ENCODE measurements at regions not wholly inside any gene's neighbourhood (a gene's known extent, or its start where the extent isn't known, plus 50 kb on each side); places are given as distances from the start of the nearest gene placed in this dataset.

DNA sequence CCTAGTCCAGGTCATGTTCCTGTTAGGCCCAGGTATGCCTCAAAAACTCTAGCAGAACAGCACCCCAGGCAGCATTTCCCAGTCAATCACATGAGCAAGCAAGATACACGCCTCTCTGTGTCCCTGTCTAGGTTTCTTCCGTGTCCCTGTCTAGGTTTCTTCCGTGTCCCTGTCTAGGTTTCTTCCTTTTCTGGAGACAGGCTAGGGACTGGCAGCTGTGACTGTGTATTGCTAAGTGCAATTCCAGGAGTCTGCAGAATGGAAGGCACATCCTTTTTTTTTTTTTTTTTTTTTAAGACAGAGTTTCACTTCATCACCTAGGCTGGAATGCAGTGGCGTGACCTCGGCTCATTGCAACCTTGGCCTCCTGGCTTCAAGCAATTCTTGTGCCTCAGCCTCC lies 77.6 kb downstream of the SETD4 start:
- TF ChIP-seq GATA2 (IDR thresholded peaks at IDR 0.05; ENCODE audit: low read depth, low read length) (no peak), GATA3 (IDR thresholded peaks at IDR 0.05; ENCODE audit: low read depth, low read length) (no peak)

DNA sequence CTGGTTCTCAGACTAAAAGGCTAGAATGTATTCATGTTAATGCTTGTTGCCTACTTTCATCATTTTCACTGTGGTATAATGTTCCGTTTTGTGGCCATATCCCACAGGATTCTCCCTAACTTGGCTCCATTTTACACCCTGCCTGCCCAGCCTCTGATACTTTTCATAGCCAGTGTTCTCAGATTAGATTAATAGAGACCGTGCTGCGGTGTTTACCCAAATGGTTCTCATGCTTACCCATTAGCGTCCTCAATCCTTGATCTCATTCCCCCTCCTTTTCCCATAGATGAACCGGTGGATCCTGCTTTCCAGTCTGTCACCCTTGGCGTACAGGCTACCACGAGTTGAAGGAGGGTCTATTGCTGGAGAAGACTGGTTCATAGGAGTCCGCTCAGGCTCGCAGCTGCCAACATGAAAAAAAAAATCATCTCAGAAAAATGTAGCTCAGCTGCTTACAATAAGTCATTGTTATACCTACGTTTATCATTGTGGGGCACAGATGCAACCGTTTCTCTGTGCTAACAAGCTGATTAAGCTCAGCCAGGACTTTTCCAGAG lies 78.7 kb downstream of the SETD4 start:
- TF ChIP-seq GATA3 (IDR thresholded peaks at IDR 0.05; ENCODE audit: low read depth, low read length): no peak
- no peak for TF ChIP-seq GATA2 (IDR thresholded peaks at IDR 0.05; ENCODE audit: low read depth, low read length)

DNA sequence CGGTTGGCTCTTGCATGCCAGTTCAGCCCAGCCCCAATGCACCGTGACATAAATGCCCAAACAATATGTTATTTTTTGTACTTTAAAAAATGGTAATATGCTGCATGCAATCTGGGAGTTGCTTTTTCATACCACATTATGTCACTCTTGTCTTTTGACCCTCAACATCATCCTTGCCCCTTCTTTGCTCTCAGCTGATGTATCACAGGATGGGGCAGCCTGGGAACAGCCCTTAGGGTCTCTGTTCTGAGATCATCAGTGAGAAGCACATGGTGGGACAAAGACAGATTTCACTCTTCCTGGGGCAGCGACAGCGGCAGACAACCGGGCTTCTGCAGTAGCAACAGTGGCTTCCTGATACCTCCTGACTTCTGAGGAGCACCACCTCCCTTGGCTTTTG lies 79.5 kb downstream of the SETD4 start:
- TF ChIP-seq GATA2 (IDR thresholded peaks at IDR 0.05; ENCODE audit: low read depth, low read length): no peak
- TF ChIP-seq GATA3 (IDR thresholded peaks at IDR 0.05; ENCODE audit: low read depth, low read length): no peak

DNA sequence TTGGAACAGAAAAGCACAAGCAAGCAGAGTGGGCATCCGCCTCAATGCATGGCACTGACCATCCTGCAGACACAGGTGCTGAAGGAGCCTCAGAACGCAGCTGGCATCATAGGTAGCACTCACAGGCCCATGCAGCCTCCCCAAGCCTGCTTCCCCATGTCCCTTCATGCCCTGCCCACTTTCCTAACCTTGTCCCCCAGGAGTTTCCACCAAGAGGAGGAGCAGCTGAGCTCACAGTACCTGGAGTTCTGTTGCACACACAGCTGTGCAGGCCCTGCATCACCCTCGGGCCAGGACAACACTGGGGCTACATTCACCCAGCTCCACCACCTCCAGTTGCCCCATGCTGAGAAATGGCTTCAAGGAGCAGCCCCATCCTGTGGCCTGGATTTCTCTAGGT lies 83.4 kb downstream of the SETD4 start:
- no peak for TF ChIP-seq GATA3 (IDR thresholded peaks at IDR 0.05; ENCODE audit: low read depth, low read length)
- no peak for TF ChIP-seq GATA2 (IDR thresholded peaks at IDR 0.05; ENCODE audit: low read depth, low read length)

DNA sequence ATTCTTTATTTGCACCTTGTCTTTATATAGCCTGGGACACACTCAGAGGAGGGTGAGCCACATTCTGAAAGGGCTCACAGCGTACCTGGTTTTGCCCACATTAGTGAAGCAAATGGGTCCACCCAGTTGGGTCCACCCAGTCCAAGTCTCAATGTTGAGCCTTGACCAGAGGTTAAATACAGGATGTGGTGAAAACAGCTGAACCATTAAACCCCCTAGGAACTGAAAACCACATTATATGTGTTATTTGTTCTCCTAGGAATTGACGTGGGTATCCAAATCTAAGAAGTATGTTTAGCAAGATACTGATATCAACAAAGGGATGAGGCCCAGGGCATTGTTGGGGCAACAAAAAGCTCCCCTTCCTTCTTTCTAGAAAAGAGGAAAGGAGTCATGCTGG lies 83.8 kb downstream of the SETD4 start:
- TF ChIP-seq GATA3 (IDR thresholded peaks at IDR 0.05; ENCODE audit: low read depth, low read length) (no peak), GATA2 (IDR thresholded peaks at IDR 0.05; ENCODE audit: low read depth, low read length) (no peak)

DNA sequence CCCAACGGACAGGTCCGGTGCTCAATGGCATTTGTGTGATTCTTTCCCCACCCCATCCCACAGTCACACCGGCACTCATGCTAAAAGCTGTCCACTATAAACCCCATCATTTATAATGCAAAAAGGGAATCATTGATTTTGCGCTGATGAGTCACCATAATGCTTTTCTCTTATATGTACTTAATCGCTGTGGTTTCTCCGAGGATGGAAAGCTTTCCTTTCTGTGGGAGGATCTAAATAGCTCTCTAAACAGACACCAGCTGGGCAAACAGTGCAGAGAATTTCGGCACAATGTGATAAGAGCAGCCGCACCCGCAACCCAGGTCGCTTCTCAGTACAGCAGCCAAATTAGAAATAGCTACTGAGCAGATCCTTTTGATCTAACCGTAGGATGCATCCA lies 85.6 kb downstream of the SETD4 start:
- TF ChIP-seq GATA3 (IDR thresholded peaks at IDR 0.05; ENCODE audit: low read depth, low read length) (no peak), GATA2 (IDR thresholded peaks at IDR 0.05; ENCODE audit: low read depth, low read length) (no peak)

DNA sequence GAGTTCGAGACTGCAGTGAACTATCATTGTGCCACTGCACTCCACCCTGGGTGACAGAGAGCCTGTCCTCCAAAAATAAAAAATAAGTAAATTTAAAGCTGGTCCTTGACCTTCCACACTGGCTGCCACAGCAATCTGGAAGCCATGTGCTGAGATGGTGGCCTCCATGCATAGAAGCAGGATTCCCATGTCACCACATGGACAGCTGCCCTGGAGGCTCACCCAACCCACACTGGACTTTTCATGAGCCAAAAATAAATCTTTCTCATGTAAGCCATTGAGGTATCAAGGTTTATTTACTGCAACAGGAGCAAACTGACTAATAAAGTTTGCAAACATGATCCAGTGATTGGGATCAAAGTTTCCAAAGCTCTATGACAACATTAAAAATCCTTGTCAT lies 88.5 kb downstream of the SETD4 start:
- no peak for TF ChIP-seq GATA2 (IDR thresholded peaks at IDR 0.05; ENCODE audit: low read depth, low read length)
- no peak for TF ChIP-seq GATA3 (IDR thresholded peaks at IDR 0.05; ENCODE audit: low read depth, low read length)

DNA sequence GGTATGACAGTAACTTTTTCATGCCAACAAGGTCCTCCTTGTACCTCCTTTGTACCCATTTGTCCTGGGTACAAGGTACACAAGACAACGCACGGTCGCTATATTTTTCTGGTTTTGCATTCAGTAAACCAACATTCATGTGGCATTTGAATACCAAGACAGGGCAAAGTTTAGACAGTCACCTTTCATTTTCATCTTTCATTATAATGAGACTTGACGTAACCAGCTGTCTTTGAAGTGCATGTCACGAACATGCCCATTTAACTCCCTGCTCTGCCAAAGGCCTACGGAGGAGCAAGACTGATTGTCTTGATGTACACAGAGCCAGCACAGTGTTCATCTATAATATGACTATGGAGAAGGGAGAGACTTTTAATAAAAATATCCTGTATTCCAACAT lies 91.0 kb downstream of the SETD4 start:
- no peak for TF ChIP-seq GATA3 (IDR thresholded peaks at IDR 0.05; ENCODE audit: low read depth, low read length)
- no peak for TF ChIP-seq GATA2 (IDR thresholded peaks at IDR 0.05; ENCODE audit: low read depth, low read length)

DNA sequence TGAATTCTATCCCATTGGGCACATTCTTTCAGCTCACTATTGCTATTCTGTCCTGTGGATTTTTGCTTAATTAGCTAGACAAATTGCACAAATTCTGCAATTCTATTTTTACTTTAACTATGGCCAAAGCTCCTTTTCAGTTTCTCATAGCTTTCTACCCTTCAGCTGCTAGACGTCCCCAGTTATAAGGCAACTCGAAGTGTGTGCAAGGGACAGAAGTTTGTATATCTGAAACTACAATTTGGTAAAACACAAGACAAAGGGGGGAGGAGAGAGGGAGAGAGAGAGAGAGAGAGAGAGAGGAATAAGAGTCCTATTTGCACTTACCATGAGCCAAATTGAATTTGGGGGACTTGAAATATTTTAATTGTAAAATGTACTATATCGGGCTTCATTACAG lies 91.8 kb downstream of the SETD4 start:
- TF ChIP-seq GATA3 (IDR thresholded peaks at IDR 0.05; ENCODE audit: low read depth, low read length): no peak
- no peak for TF ChIP-seq GATA2 (IDR thresholded peaks at IDR 0.05; ENCODE audit: low read depth, low read length)

DNA sequence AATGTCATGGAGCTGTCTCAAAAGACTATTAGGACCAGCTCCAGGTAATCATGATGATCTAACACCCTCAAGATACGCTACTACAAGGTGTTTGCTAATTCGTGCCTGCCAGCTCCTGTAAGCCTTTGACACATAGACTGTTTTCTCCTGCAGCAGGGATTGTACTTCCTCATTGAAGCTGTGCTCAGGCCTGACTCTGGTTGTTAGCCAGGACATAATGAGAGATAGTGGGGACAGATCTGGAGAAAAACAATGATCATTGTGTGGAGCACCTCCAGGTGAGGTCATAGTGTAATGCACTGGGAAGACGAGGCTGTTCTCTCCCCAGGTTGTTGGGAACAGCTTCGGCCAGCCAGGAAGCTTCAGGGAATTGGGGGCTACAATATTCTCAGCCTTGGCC lies 94.6 kb downstream of the SETD4 start:
- TF ChIP-seq GATA2 (IDR thresholded peaks at IDR 0.05; ENCODE audit: low read depth, low read length) (no peak), GATA3 (IDR thresholded peaks at IDR 0.05; ENCODE audit: low read depth, low read length) (no peak)

DNA sequence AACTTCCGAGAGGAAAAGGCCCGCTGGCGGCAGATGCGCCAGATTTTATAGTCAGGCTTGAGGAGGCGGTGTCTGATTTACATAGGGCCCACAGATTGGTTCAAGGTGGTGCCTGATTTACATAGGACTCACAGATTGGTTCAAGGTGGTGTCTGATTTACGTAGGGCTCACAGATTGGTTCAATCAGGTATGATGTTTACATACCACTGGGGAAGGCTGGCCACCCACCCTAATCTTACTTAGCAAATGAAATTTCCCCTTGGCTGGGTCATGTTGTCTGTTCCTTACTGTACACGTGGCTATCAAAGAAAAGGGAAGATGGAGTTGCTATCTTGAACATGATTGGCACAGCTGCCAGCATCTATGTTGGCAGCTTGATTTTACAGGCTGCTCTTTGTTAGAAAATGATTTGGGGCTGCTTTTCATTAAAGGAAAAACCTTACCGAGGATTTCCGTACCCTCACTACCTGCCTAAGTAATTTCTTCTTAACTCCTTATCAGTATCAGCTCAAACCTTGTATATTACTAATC lies 96.3 kb downstream of the SETD4 start:
- TF ChIP-seq GATA2 (IDR thresholded peaks at IDR 0.05; ENCODE audit: low read depth, low read length) (no peak), GATA3 (IDR thresholded peaks at IDR 0.05; ENCODE audit: low read depth, low read length) (no peak)

DNA sequence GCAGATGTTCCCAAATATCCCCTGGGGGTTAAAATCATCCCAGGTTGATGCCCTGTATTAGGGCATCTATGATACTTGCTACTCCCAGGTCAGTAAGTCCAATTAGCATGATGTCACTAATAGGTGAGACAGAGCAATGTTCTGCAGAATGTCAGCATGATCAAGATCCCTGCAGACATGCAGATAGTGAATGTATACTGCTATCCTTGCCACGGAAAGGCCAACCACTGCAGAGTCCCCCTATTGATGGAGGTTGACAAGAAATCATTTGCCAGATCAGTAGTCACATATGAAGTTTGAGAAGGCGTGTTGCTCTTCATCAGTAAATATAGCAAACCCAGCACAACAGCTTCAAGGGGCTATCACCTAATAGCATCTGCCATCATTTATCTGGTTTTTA lies 97.4 kb downstream of the SETD4 start:
- TF ChIP-seq GATA3 (IDR thresholded peaks at IDR 0.05; ENCODE audit: low read depth, low read length) (no peak), GATA2 (IDR thresholded peaks at IDR 0.05; ENCODE audit: low read depth, low read length) (no peak)

DNA sequence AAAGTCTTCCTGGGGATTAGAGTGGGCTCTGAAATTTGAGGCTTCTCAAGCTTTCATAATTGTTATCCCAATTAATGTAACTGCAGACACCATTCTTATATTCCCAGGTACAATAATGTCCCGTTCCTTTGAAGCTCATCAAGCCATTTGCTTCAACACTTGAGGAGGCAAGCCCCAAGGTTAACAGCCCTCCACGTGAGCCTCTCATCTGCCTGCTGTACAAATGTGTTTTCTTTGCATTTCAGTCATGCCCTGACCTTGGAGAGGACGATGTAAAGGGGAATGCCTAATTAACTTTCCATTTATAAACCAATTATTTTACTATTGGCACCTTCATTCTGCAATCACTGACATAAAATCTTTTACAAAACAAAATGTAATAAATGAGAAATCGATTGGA lies 106.3 kb downstream of the SETD4 start:
- TF ChIP-seq GATA2 (IDR thresholded peaks at IDR 0.05; ENCODE audit: low read depth, low read length) (no peak), GATA3 (IDR thresholded peaks at IDR 0.05; ENCODE audit: low read depth, low read length) (no peak)

DNA sequence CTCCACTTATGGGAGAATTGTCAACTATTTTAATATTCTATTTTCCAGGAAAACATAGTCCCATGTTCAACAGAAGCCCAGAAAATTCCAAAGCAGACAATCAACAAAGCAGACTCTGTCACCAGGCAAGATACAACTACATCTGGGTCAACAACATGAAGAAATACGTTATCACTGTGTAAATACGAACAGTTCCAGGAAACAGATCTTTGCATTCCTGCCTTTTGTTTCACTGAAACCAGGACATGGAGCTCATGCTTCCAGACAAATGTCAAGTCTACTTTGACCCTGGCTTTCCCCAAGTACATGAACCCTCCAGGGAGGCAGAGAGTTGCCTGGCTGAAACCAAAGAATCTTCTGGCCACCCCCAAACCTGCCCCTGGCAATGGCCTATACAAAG lies 106.7 kb downstream of the SETD4 start:
- no peak for TF ChIP-seq GATA3 (IDR thresholded peaks at IDR 0.05; ENCODE audit: low read depth, low read length)

DNA sequence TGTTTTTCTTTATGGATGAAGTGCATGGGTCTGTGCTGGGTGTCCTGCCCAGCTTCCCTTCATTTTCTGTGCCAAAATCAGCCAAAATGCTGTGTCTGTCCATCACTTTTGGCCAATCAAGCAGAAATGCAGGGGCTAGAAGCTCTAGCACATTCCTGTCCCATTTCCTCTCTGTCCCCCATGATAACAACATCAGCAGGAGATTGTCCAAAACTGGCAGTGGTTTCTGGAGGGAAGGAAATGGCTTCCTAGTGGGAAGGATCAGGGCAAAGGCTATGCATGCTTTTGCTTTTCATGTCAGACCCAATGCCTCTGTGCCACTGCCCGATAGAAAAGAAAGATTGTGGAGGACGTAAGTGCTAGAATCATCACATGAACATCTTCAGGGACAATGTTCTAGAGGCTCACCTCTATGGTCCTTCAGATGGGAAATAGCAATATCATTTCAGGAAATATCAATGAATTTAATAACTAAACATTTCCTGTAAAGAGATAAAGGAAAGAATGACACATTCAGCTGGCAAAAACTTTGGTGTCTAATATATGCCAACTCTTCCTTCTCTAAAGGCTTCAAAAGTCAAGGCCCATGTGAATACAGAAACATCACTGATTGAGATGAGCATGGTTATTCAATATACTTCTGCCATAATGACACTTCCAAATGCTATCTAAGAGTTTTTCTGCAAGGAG lies 107.5 kb downstream of the SETD4 start:
- no peak for TF ChIP-seq GATA3 (IDR thresholded peaks at IDR 0.05; ENCODE audit: low read depth, low read length)
- no peak for TF ChIP-seq GATA2 (IDR thresholded peaks at IDR 0.05; ENCODE audit: low read depth, low read length)

Measured in SH-SY5Y (cell line).